ENCODE measurements at regions not wholly inside any gene's neighbourhood (a gene's known extent, or its start where the extent isn't known, plus 50 kb on each side); places are given as distances from the start of the nearest gene placed in this dataset.
"Not testable (repeated sequence)": the region's sequence is repeated elsewhere in the genome, so short reads cannot be mapped to it uniquely, and the experiment has no call there.

DNA sequence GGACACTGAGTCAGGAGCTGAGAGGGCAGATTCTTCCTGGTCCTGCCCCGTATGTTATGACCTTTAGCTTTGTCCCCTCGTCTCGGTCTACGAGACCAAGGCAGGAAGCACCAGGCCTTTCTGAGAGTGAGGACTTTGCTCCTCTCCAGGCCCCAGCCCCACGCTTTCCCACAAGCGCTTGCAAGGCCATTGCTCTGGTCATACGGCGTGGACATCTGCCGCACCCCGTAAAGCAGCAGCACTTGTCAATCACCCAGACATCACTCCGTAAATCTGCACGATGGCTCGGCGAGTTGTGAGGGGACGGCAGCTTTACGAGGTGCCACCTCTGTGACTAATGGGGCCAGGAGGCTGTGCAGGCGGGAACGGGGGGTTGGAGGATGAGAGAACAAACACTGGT, 100.8 kb upstream of the TWIST2 start:
- no peak for DNase-seq (ENCODE audit: low spot score)

DNA sequence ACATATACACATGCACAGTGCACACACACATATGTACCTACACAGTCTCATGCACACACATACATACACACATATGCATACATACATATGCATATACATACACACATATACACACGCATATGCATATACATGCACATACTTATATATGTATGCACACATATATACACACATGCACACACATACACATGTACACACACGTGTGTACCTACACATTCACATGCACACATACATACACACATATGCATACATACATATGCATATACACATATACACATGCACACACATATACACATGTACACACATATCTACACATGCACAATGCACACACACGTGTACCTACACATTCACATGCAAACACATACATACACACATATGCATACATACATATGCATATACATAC, 100.3 kb upstream of the TWIST2 start:
- no peak for DNase-seq (ENCODE audit: low spot score)

DNA sequence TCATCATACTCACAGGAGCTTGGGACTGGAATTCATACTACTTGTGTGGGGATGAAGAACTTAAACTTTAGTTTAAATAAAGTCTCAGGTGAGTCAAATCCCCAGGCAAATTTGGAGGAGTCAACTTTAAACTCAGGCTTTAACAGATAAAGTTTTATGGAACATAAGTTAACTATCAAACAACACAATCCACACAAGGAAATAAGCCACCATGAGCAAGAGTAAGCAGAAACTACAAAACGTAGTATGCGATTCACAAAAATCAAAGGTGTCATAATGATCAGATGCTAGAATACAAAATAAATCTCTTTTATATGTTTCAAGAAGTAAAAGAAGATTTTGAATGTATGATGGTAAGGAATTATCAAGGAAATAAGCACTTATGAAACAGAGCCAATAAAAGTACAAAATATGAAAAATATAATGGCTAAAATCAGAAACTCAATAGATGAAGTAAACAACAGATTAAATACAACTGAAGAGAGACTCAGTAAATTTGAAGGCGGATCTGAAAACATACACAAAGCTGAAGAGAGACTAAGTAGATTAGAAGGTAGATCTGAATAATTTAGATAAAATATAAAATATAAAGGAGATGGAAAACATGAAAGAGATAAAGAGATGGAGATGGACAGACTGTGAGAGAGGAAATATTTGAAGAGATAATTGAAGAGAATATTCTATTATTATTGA, 97.5 kb upstream of the TWIST2 start:
- DNase-seq (ENCODE audit: low spot score), result no peak

DNA sequence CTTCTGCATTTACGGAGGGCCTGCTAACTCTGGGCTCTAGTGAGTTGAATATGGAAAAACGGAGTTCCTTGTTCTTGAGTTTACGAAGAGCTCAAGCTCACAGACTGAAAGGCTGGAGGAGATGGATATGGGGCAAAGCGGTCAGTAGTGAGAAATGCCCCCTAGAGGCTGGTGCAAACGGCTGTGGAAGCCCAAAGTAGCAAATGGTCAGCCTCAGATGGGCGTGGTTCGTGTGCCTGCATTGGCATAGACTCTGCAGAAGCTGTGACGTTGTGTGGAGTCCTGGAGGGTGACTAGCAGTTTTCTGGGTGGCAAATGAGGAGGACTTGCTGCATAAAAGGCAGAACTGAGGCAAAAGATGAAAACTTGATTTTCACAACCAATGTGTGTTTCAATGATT, 93.6 kb upstream of the TWIST2 start:
- no peak for DNase-seq (ENCODE audit: low spot score)

DNA sequence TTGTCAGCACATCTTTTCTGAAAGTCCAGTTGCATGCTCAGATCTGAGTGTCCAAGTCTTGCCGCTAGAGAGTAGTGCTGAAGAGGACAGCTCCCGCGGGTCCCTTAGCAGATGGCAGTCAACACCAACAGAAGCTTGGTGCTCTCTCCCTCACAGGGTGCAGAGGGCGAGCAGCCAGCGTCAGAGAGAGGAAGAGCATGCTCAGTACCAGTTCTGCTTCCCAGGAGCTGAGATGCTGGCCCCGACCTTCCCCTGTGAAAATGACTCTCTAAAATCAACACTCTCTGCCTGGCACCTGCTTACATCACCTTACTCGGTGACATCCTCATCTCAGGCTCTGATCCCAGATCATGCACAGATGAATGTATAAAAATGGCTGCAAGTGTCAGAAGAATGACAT, 86.0 kb upstream of the TWIST2 start:
- DNase-seq (ENCODE audit: low spot score), result no peak

DNA sequence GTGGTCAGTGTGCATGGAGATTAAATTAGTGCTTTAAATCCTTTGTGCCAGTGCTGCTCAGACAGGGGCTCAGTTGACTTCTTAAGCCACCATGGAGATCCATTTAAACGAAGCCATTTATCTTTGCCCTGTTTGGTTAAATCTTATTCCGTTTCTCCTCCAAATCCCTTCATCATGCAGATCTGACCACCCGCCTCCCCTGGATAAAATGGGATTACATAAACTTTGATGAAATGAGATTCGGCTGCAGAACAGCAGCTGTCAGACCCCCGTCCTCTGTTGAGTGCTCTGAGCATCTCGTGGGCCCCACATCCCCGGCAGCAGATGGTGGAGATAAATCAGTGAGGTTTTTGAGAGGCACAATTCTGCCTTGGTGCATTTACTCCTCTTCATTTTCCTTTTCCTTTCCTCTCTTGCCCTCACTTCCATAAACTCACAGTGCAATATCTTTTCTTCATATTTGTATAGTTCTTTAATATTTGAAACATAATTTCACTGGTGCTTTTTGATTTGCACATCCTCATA, 84.4 kb upstream of the TWIST2 start:
- no peak for DNase-seq (ENCODE audit: low spot score)

DNA sequence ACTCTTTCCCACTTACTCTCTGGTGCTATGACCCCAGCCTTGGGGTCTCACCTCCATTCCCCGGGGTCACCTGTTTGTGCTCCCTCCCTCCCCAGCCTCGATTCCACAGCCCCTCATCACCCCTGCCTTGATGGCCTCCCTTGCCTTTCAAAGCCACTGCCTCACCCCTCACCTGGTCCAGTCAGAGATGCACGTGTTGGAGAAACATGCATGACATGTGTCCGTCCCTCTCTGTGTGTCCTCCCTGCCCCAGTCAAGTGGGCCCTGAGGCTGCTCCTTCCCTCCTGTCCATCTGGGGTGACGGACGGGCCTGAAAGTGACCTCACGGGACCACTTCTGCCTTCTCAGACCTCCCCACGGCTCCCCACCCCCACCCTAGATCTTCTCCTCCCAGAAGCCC, 82.3 kb upstream of the TWIST2 start:
- no peak for DNase-seq (ENCODE audit: low spot score)

DNA sequence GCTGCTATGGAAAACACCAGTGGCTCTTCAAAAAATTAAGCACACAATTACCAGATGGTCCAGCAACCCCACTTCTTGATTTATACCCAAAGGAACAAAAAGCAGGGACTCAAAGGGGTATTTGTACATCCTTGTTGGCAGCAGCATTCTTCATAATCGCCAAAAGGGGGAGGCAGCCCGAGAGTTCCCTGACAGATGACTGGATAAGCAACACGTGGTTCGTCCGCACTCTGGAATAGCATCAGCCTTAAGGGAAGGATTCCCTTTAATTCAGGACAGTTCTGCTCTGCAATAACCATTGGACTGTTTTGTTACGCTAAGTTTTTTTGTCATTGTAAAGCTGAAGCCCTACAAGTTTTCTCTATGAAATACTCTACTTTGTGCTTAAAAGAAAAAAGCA, 76.7 kb upstream of the TWIST2 start:
- DNase-seq (ENCODE audit: low spot score), result no peak

DNA sequence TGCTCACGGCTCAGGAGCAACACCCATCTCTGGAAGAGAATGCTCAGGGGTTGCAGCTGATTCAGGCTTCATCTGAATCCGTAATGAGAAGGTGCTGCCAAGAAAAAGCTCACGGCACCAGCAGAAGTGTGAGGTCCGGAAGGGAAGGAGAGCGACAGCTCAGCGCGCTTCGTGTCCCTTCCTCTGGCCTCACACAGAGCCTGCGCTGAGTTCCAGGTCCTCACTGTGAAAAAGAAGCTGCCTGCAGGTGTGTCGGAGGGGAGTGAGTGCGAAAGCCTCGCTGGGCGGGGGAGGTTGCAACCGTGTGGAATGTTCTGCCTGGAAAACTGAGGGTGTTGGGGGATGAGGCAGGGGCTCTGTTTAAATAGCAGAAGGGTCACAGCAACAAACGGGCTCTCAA, 76.2 kb upstream of the TWIST2 start:
- DNase-seq (ENCODE audit: low spot score), result no peak

DNA sequence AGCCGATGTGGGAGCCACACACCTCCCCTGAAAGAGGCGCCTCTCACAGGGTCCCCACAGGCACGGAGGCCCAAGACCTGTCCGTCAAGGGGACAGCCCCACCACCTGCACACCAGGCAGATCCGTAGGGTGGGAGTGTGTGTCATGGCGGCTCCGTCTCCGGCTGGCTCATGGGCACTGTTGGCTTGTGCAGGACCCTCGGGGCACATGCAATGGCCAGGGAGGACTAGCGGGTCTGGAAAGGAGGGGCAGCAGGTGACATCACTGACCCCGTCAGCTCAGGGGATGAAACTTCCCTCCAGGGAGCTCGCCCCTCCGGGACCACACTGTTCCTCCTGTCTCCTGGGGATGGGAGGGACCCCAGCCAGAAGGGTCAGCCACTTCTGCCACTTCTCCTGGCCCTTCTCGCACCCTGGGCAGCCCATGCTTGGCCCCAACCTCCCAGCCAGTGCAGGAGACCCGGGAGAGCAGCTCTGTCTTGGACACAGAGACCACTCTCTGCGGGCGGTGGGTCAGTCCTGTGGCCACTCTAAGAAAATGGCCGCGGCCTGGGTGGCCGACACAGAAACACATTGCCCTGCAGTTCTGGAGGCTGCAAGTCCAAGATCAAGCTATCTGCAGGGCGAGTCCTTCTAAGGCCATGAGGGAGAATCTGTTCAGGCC, 75.1 kb upstream of the TWIST2 start:
- no peak for DNase-seq (ENCODE audit: low spot score)

DNA sequence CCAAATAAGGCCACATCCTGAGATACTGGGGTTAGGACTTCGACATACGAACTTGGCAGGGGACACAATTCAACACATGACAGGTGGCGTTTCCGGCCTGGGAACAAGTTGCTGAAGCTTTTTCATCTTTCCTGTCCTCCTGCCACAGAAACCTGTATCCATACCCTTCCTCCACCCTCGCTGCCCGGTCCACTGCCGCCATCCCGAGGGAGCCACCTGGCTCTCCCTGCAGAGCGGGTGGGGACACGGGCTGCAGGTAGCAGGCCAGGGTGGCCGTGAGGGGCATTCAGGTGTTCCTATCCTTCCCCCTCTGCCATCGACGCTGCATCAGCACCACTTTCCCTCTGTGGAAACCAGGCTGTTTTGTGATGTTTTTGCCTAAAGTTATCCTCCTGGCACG, 74.4 kb upstream of the TWIST2 start:
- no peak for DNase-seq (ENCODE audit: low spot score)

DNA sequence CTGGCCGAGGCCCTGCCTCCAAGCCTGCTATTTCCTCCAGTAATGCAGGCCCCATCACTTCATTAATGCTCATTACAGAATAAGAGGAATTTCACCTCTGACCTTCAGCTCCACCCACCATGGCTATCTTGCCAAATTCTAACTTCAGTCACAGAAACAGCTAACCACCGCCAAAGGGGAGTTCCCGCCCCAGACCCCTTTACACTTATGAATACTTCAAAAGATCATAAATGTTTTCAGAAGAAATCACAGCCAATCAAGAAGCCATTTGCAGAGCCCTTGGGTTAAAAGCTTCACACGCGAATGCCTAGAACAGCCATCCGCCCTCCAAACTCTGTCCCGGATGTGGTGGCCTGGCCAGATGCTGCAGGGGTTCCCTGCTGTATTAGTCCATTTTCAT, 73.8 kb upstream of the TWIST2 start:
- no peak for DNase-seq (ENCODE audit: low spot score)

DNA sequence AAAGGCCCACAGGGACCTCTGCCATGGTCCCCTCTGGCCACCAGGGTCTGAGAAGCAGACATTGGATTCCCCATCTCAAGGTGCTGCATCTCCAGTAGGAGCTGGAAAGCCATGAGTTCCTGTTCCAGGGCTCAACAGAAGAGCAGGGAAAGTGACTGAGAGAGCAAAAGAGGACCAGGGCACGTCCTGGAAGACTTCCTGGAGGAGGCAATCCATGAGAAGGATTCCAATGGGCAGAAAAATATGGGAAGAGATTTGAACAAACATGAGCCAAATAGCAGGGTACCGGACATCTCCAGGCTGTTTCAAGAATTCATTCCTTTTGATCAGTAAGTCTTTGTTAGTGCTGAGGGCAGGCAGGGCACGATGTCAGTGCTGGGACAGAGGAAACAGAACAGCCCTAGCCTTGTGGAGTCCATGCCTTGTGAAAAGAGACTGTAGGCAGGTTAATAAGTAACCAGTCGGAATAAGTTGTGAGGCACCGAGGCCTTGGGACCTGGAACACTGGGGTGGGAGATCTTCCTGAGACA, 72.8 kb upstream of the TWIST2 start:
- DNase-seq (ENCODE audit: low spot score), result no peak

DNA sequence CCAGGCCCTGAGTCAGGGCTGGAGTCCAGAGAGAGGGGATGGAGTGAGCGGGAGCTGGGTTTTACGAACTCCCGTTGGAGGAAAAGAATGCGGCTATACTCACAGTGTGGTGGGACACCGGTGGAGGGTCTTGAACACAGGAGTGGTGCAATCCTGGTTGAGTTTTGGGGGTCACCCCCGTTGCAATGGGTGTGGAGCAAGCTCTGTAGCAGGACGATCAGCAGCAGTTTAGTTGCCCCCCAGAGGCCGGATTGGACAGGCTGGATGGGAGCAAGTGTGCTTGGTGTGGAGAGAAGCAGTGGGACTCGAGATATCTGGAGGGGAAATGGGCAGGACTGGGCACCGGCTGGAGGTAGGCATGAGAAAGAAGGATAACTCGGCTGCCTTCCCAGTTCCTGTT, 72.3 kb upstream of the TWIST2 start:
- no peak for DNase-seq (ENCODE audit: low spot score)

DNA sequence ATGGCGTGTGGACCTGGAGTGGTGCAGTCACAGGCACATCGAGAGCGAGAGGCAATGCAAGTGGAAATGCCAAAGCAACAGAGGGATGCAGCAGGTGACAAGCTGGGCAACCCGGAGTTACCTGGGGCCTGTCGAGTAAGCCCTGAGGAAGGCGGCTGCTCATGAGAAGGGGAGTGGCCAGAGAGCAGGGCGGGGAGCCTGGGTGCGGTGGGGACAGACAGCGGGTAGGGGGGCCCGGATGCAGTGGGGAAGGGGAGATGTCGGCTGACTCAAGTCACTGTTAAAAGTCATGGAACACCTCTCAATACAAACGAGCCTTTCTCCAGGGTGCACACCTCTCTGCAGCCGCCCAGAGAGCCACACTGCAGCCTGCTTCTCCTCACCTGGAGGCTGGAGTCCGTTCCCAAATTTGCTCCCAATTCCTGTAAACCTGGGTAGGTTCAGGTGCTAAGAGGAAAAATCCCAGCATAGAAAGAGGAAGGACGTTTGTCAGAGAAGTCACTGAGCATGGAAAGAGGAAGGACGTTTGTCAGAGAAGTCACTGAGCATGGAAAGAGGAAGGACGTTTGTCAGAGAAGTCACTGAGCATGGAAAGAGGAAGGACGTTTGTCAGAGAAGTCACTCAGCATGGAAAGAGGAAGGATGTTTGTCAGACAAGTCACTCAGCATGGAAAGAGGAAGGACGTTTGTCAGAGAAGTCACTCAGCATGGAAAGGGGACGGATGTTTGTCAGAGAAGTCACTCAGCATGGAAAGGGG, 71.7 kb upstream of the TWIST2 start:
- DNase-seq (ENCODE audit: low spot score), result no peak

DNA sequence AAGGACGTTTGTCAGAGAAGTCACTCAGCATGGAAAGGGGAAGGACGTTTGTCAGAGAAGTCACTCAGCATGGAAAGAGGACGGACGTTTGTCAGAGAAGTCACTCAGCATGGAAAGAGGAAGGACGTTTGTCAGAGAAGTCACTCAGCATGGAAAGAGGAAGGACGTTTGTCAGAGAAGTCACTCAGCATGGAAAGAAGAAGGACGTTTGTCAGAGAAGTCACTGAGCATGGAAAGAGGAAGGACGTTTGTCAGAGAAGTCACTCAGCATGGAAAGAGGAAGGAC, 71.2 kb upstream of the TWIST2 start:
- not testable (repeated sequence) for DNase-seq (ENCODE audit: low spot score)

DNA sequence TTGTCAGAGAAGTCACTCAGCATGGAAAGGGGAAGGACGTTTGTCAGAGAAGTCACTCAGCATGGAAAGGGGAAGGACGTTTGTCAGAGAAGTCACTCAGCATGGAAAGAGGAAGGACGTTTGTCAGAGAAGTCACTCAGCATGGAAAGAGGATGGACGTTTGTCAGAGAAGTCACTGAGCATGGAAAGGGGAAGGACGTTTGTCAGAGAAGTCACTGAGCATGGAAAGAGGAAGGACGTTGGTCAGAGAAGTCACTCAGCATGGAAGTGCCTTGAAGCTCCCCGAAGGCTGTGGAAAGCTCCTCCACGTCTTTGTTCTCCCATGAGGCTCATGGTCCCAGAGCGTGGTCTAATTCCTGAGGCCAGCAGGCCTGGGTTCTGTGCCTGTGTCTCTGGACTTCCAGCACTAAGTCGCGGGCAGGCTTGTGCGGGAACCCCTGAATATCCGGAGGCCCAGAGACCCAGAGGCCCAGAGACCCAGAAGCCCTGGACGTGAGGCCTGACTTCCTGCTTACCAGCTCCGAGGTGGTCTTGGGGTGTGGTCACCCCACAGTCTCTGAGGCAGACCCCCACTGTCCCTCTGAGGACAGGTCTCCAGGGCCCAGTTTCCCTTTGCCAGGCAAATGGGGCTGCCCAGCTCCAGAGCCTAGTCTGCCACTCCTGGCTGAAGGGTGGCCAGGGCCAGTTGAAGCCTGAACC, 70.4 kb upstream of the TWIST2 start:
- DNase-seq (ENCODE audit: low spot score), result no peak

DNA sequence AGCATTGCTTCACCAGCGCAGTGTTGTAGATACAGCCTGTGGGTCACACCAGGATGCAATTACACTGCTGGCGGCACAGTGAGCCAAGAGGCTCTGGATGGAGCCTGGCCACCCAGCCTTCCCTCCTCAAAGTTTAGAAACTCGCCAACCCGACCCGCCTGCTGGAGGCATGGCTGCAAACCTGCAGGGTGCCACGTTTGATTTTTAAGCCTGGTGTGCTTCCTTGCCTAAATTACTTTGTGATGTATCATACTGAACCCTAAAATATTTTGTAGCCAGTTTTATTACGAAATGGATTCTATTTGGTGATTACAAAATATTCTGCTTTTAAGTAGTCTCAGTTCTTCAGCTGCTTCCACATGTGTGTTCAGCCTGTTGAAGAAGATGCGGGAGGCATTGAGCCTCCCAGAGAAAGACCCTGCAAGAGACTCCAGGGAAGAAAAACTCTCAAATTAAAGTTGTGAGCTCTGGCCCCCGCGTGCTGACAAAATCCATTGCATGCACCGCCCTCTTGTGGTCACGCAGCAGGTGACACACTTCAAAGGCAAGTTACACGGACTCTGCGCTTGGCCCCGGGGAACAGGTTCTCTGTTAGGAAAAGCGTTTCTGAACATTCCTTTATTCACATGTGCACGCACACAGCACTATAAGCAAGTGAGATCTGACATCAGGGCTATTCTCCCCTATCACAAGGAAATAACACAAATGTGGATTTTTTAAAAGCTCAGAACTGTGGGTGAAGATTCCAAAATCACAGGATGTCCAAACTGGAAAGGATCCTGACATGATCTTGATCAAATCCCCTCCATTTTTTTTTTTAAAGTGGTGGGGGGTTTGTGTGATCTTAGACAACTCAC, 63.0 kb upstream of the TWIST2 start:
- peak; percentile 56 for DNase-seq (ENCODE audit: low spot score)

DNA sequence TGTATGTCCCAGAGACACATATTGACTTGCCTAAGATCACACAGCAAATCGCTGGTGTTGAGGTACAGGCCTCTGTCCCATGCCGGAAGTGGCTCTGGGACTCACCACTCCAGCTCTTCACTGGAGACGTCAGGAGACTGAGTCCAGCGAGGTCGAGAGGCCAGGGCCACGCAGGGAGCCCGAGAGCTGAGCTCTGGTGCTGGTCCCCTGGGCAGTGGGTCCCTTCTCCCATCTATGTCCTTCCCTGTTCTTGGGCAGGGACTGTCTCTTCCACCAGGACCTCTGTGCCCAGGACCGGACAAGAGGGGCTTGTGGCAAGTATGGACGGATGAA, 62.4 kb upstream of the TWIST2 start:
- DNase-seq (ENCODE audit: low spot score), result no peak

DNA sequence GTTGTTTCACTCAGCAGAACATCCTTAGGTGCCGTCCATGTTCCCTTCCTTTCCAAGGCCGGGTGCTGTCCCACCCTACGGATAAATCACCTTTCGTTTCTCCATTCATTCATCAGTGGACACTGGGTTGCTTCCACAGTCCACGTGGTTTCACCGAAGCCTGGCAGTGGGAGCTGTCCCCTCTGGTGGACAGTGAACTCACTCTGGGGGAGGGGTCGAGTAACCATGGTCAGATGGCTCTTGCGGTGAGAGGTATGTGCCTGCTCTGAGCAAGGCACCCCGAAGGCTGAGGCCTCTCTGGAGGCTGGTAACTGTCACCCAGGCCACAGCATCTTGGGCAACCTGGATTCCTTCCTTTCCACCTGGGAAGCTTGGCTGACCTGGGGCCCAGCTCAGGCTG, 61.5 kb upstream of the TWIST2 start:
- DNase-seq (ENCODE audit: low spot score), result no peak

DNA sequence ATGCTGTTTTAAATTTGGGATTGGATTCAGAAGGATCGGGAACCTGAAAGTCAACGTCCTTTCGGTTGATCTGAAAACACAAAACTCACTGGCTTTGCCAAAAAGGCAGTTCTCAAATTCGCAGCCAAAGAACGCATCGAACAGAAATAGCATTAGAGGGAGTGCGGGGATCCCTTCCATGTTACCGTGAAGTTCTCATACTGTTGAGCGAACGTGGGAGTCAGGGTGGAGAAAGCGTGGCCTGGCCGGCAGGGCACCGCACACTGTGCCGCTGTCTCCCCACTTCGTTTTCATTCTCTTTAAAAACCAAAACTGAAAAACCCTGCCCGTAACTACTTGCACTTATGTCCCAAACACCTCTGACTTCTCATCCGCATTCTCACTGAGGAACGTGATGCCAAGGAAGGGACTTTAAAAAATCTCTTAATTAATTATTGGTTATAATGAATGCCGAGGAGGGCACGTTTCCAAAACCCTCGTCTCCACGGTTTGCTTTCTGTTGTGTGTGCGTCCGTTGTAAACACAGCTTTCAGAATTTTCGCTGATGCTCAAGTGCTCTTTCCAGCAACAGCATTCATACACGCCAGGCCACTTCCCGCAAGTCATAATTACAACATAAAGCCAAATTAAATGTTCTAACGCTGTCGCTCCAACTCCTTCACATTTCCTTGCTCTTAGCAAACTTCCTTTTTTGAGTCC, 60.9 kb upstream of the TWIST2 start:
- no peak for DNase-seq (ENCODE audit: low spot score)
